AG04450 (cell line): ENCODE measurements at regions not wholly inside any gene's neighbourhood (a gene's known extent, or its start where the extent isn't known, plus 50 kb on each side); places are given as distances from the start of the nearest gene placed in this dataset.

Source experiments
- CTCF ChIA-PET: fragments of 300-600, 350-600 bp; formaldehyde crosslinking; extraction: SDS; loops from one replicate; lab custom pipeline; 2022; ENCODE audit warnings: antibody characterized with exemption, inconsistent platforms; lab: Charles Lee
- POLR2A ChIA-PET: fragments of 350-600 bp; formaldehyde crosslinking; extraction: SDS; loops from one replicate; lab custom pipeline; 2021; ENCODE audit warnings: antibody characterized with exemption, inconsistent platforms; lab: Yijun Ruan, JAX
- DNase-seq: peaks from one replicate; pipeline ENCODE4 v3.0.0-alpha.2; 2011; ENCODE audit warnings: low read depth, low spot score
- H3K27ac ChIP-seq: one replicate; pipeline ENCODE4 v1.5.1; 2012; ENCODE audit warnings: low read depth, low read length, control low read depth
- H3K27me3 ChIP-seq: one replicate; pipeline ENCODE4 v1.6.0; 2012; ENCODE audit warnings: low read length; ENCODE audit not compliant: control insufficient read depth, insufficient read depth
- H3K4me3 ChIP-seq: 2 replicates; pipeline ENCODE4 v1.5.1; 2011; ENCODE audit warnings: mild to moderate bottlenecking, low read depth, low read length, control low read depth
- H3K9me3 ChIP-seq: 2 replicates; pipeline ENCODE4 v1.5.1; 2012; ENCODE audit warnings: low read length; ENCODE audit not compliant: control insufficient read depth, insufficient read depth
- TF ChIP-seq, protein P1 (sequence below): IDR thresholded peaks from 2 replicates; pipeline ENCODE4 v1.5.1; 2011; ENCODE audit warnings: low read depth, low read length, control low read depth, inconsistent platforms

DNA sequence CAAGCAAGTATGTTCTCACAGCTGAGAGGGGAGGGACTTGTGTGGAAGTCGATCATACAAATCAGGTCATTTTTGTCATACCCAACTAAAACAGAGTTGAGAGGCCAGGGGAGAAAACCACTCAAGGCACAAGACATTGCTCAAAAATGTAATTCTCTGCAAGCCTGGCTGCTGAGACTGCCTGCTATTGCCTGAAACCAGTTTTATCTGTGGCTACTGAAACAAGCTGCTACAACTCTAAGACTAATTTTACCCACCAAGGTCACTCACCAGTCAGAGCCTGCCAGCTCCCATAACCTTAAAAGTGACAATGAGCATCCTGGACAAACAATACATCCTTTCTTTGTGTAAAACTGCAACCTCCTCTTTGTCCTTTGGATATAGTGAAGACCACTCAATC is 54.1 kb upstream of the CST7 start:
- TF ChIP-seq, protein P1, sequence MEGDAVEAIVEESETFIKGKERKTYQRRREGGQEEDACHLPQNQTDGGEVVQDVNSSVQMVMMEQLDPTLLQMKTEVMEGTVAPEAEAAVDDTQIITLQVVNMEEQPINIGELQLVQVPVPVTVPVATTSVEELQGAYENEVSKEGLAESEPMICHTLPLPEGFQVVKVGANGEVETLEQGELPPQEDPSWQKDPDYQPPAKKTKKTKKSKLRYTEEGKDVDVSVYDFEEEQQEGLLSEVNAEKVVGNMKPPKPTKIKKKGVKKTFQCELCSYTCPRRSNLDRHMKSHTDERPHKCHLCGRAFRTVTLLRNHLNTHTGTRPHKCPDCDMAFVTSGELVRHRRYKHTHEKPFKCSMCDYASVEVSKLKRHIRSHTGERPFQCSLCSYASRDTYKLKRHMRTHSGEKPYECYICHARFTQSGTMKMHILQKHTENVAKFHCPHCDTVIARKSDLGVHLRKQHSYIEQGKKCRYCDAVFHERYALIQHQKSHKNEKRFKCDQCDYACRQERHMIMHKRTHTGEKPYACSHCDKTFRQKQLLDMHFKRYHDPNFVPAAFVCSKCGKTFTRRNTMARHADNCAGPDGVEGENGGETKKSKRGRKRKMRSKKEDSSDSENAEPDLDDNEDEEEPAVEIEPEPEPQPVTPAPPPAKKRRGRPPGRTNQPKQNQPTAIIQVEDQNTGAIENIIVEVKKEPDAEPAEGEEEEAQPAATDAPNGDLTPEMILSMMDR: no peak
- ChIA-PET CTCF (no interaction called here), POLR2A (no interaction called here)
- no peak overlapping the region for H3K27ac ChIP-seq
- H3K4me3 ChIP-seq: no peak overlapping the region
- peaks cover 9% of the 10 kb centered on the region for H3K9me3 ChIP-seq
- DNase-seq: no peak
- no peaks in the 10 kb centered on the region for H3K27me3 ChIP-seq

DNA sequence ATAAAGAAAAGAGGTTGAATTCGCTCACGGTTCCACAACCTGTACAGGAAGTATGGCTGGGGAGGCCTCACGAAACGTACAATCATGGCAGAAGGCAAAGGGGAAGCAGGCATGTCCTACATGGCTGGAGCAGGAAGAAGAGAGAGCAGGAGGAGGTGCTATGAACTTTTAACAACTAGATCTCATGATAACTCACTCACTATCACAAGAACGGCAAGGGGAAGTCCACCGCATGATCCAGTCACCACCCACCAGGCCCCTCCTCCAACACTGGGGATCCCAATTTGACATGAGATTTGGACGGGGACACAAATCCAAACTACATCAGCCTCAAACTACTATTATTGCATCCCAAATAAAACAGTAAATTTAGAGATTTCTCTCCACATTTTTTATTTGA is 53.6 kb upstream of the CST7 start:
- H3K9me3 ChIP-seq: peaks cover 13% of the 10 kb centered on the region
- ChIA-PET CTCF (no interaction called here), POLR2A (no interaction called here)
- H3K4me3 ChIP-seq: no peak overlapping the region
- DNase-seq: no peak
- TF ChIP-seq, protein P1: no peak
- H3K27me3 ChIP-seq: no peaks in the 10 kb centered on the region
- H3K27ac ChIP-seq: no peak overlapping the region

DNA sequence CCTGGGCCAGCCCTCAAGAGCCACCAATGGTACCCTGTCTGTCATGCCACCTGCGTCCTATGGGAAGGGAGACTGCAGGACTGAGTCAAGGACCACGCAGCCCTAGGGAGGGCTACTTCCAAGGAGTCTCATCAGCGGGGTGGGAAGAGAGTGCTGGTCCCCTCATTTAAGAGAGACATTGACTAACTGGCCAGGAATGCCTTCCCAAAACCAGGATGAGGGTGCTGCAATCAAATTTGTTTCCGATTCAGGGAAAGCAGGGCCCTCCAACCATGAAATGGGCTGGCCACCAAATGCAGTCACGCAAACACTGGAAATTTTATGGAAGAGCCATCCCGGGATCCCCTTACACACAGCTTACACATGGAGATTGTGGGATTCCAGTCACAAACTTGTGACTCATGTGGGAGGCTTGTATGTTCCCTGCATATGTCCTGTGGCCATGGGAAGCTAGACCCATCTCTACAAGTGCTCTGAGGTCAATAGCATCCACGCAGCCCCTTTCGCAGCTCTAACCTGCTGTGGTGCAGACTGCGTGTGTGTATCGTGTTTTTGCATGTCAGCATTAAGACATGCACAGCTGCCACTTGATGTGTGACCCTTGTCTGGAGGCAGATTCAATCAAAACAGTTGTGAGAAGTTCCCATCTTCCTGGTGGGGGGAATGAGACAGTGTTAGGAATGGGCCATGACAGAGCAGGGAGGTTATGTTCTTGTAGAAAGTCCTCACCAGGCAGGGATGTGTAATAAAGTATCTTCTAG is 53.0 kb upstream of the CST7 start:
- ChIA-PET POLR2A (no interaction called here), CTCF (no interaction called here)
- Histone ChIP-seq H3K4me3 (no peak overlapping the region), H3K27me3 (no peaks in the 10 kb centered on the region), H3K9me3 (peaks cover 14% of the 10 kb centered on the region), H3K27ac (no peak overlapping the region)
- DNase-seq: no peak
- TF ChIP-seq, protein P1: no peak

DNA sequence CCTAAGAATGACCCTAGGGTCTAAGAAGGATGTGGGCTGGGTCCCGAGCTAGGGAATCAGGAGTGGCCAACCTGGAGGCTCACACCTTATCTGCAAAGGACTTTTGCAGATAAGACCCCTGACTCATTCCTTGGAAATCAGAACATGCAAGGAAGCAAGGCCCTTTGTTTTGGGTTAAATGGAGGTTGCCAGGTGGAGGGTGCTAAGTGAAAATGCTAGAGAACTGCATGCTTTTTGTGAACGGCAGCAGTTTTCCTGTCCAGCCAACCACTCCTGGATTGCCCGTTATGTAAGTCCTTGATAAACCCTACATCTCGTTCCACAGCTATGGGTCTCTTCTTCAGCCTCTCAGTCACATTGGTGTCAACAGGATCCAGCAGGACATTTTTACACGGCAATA is 52.1 kb upstream of the CST7 start:
- Histone ChIP-seq H3K9me3 (peaks cover 14% of the 10 kb centered on the region), H3K27me3 (no peaks in the 10 kb centered on the region), H3K27ac (no peak overlapping the region), H3K4me3 (no peak overlapping the region)
- ChIA-PET POLR2A (no interaction called here), CTCF (no interaction called here)
- TF ChIP-seq, protein P1: no peak
- DNase-seq: no peak

DNA sequence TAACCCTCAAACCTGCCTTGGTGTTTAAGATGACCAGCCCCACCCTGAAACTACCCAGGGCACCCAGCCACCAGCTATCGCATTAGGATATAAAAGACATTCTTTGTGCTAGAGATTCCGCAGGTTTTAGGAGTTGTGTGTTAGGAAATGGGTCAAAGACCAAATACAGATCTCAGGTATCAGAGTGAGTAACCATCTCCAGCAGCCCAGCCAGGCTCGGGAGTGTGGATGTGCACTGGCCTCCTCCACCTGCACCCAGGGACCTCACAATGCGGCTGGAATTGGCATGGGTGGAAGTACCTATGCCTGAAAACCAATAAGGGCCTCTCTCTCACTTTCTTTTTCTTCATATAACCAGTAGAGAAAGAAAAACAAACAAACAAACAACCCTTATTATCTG is 51.1 kb upstream of the CST7 start:
- Histone ChIP-seq H3K27me3 (no peaks in the 10 kb centered on the region), H3K27ac (no peak overlapping the region), H3K9me3 (peaks cover 9% of the 10 kb centered on the region), H3K4me3 (no peak overlapping the region)
- CTCF ChIA-PET: no interaction called here
- no peak for DNase-seq
- TF ChIP-seq, protein P1: no peak
- POLR2A ChIA-PET: no interaction called here
